ENCODE measurements at regions not wholly inside any gene's neighbourhood (a gene's known extent, or its start where the extent isn't known, plus 50 kb on each side); places are given as distances from the start of the nearest gene placed in this dataset.

DNA sequence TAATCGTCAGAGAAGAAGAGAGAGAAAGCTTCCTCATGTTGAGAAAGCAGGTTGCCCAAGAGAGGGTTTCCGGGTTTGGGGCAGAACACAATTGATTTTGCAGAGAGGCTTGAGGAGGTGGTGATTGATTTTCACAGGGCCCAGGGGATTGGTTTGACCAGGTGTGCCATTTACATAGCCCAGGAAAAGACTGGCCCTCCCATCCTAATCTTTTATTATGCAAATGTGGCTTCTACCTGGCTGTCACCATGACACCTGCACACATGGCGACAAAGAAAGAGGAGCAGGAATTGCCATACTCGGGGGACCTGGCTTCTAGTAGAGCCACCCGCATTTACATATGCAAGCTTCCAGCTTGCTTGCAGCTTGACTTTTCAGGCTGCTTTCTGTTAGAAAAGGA lies 405.3 kb downstream of the PPP4R3C start:
- Histone ChIP-seq H3K27me3 (ENCODE audit: low read depth) (no peaks in the 10 kb centered on the region), H3K4me3 (no peak overlapping the region), H3K9me3 (no peaks in the 10 kb centered on the region), H3K27ac (no peak overlapping the region), H3K36me3 (no peaks in the 10 kb centered on the region), H3K4me1 (no peaks in the 10 kb centered on the region)
- TF ChIP-seq, protein P1, sequence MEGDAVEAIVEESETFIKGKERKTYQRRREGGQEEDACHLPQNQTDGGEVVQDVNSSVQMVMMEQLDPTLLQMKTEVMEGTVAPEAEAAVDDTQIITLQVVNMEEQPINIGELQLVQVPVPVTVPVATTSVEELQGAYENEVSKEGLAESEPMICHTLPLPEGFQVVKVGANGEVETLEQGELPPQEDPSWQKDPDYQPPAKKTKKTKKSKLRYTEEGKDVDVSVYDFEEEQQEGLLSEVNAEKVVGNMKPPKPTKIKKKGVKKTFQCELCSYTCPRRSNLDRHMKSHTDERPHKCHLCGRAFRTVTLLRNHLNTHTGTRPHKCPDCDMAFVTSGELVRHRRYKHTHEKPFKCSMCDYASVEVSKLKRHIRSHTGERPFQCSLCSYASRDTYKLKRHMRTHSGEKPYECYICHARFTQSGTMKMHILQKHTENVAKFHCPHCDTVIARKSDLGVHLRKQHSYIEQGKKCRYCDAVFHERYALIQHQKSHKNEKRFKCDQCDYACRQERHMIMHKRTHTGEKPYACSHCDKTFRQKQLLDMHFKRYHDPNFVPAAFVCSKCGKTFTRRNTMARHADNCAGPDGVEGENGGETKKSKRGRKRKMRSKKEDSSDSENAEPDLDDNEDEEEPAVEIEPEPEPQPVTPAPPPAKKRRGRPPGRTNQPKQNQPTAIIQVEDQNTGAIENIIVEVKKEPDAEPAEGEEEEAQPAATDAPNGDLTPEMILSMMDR (IDR thresholded peaks at IDR 0.05), result no peak
- ATAC-seq (no peak), DNase-seq (no peak)
- intact Hi-C loops (cut with DNase I), result no loop called here

DNA sequence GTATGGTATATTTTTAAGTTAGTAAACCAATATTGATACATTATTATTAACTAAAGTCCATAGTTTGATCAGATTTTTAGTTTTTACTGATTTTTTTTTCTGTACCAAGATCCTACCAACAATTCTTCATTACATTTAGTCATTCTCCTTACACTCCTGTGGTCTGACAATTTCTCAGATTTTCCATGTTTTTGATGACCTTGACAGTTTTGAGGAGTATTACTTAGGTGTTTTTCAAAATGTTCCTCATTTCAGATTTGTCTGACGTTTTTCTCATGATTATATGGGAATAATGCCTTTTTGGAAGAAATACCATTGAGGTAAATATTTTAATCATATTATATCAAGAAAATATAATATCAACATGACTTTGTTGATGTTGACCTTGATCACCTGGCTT lies 423.8 kb downstream of the PPP4R3C start:
- TF ChIP-seq, protein P1 (IDR thresholded peaks at IDR 0.05), result no peak
- Histone ChIP-seq H3K27me3 (ENCODE audit: low read depth) (no peaks in the 10 kb centered on the region), H3K27ac (no peak overlapping the region), H3K36me3 (no peaks in the 10 kb centered on the region), H3K9me3 (no peaks in the 10 kb centered on the region), H3K4me1 (no peaks in the 10 kb centered on the region), H3K4me3 (no peak overlapping the region)
- intact Hi-C loops (cut with DNase I), result no loop called here
- DNase-seq, result no peak
- ATAC-seq, result no peak

DNA sequence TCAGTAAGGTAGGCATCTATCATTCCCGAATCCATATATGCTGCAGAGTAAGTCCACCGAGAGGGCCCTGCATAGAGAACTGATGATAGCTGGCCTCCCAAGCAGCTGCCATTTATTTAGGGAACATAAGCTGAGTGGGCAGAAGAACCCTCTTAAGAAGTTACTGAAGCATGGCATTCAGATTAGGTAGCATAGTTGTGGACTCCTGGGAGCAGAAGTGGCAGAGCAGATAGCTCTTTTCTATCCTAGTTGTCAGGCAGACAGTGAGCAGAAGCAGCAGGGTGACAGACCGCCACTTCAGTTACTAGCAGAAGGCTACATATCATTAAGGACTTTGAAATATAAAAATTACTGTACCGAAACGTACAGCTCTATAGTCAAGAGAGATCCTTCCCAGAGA lies 454.7 kb downstream of the PPP4R3C start:
- no peak overlapping the region for H3K4me3 ChIP-seq
- TF ChIP-seq, protein P1 (IDR thresholded peaks at IDR 0.05), result no peak
- H3K27me3 ChIP-seq (ENCODE audit: low read depth), result no peaks in the 10 kb centered on the region
- H3K9me3 ChIP-seq, result no peaks in the 10 kb centered on the region
- no peak for ATAC-seq
- no peak for DNase-seq
- H3K27ac ChIP-seq, result no peak overlapping the region
- H3K4me1 ChIP-seq, result no peaks in the 10 kb centered on the region
- H3K36me3 ChIP-seq, result no peaks in the 10 kb centered on the region
- intact Hi-C loops (cut with DNase I), result no loop called here

DNA sequence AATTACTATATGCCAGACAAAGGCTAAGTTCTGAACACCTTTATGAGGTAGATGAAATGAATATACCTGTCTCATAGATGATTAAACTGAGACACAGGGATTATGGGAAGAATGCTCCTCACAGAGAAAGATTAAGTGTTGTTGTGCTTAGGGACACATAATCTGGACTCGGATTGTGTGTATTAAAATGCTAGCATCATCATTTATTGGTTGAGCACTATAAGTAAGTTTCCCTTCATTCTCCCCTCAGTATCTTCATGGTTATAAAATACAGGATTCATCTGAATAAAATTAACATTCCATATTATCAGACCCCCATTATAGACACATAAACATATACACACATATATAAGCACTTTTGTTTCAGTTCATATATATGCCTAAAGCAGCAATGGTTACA lies 463.5 kb downstream of the PPP4R3C start:
- H3K27ac ChIP-seq, result no peak overlapping the region
- TF ChIP-seq, protein P1 (IDR thresholded peaks at IDR 0.05), result no peak
- no peaks in the 10 kb centered on the region for H3K4me1 ChIP-seq
- H3K9me3 ChIP-seq, result no peaks in the 10 kb centered on the region
- no peak overlapping the region for H3K4me3 ChIP-seq
- intact Hi-C loops (cut with DNase I), result no loop called here
- ATAC-seq (no peak), DNase-seq (no peak)
- no peaks in the 10 kb centered on the region for H3K36me3 ChIP-seq
- H3K27me3 ChIP-seq (ENCODE audit: low read depth), result no peaks in the 10 kb centered on the region

DNA sequence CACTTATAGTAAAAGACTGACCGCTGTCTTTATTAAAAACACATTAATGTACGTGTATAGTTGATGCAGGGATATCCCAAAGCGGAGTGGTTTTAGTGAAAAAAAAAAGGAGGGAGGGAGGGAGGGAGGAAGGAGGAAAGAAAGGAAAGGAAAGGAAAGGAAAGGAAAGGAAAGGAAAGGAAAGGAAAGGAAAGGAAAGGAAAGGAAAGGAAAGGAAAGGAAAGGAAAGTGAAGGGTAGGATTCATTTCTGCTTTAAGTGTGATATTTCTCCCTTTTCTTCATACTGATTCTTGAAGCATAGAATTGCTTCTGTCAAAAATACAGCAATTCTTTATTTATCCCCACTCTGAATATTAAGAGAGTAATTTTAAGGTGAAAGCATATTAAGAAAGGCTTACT lies 504.9 kb downstream of the PPP4R3C start:
- no peaks in the 10 kb centered on the region for H3K9me3 ChIP-seq
- no peaks in the 10 kb centered on the region for H3K4me1 ChIP-seq
- intact Hi-C loops (cut with DNase I), result no loop called here
- no peak overlapping the region for H3K4me3 ChIP-seq
- TF ChIP-seq, protein P1 (IDR thresholded peaks at IDR 0.05), result no peak
- H3K27me3 ChIP-seq (ENCODE audit: low read depth), result no peaks in the 10 kb centered on the region
- ATAC-seq, result no peak
- H3K36me3 ChIP-seq, result no peaks in the 10 kb centered on the region
- no peak for DNase-seq
- H3K27ac ChIP-seq, result no peak overlapping the region

DNA sequence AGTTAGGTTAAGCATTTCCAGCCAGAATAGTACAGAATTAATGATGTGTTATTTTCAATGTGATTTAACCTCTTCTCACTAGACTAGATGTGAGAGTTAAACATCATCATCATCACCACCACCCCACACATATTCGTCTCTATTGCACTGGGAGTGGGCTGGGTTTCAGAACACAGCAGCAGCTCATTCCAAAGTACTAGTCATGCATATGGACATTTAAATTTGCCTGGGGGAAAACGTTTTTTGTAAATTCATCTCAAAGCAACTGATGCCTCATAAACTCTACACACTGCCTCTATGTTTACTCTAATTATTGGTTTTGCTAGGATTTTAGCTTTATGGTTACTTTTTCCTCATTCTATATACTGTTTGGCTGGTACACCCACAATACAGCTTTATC lies 509.1 kb downstream of the PPP4R3C start:
- Histone ChIP-seq H3K36me3 (no peaks in the 10 kb centered on the region), H3K4me3 (no peak overlapping the region), H3K9me3 (no peaks in the 10 kb centered on the region), H3K27ac (no peak overlapping the region), H3K27me3 (ENCODE audit: low read depth) (no peaks in the 10 kb centered on the region), H3K4me1 (no peaks in the 10 kb centered on the region)
- intact Hi-C loops (cut with DNase I), result no loop called here
- ATAC-seq, result no peak
- DNase-seq, result no peak
- TF ChIP-seq, protein P1 (IDR thresholded peaks at IDR 0.05), result no peak

Measured in lower lobe of right lung (tissue), 2 donors.